Right lobe of liver (tissue), 4 donors: ENCODE measurements at regions not wholly inside any gene's neighbourhood (a gene's known extent, or its start where the extent isn't known, plus 50 kb on each side); places are given as distances from the start of the nearest gene placed in this dataset.

Experiments used
- POLR2A ChIP-seq: fragments of 450-650 bp; IDR thresholded peaks from one replicate; pipeline ENCODE4 v1.6.1; 2017; ENCODE audit warnings: antibody characterized with exemption, mild to moderate bottlenecking
- TF ChIP-seq, protein P1 (sequence below), 4 donors: fragments of 200-600 bp in 3 of 4; fragments of 450-650 bp in 1 of 4; IDR thresholded peaks; one replicate each; pipeline versions ENCODE4 v1.5.1 to v1.8.0; 2016 to 2022; ENCODE audit warnings: antibody characterized with exemption in 4 of 4, mild to moderate bottlenecking in 2 of 4
- donor health status: DM: no; HTN: no; CAD: no.
- donor health status: DM: no; HTN: no; CAD: no.
- donor health status: DM: no; HTN: yes; CAD: no.

GRCh38 chrX:40866893-40867292 is 131.6 kb upstream of the MED14 start:
- TF ChIP-seq, protein P1, sequence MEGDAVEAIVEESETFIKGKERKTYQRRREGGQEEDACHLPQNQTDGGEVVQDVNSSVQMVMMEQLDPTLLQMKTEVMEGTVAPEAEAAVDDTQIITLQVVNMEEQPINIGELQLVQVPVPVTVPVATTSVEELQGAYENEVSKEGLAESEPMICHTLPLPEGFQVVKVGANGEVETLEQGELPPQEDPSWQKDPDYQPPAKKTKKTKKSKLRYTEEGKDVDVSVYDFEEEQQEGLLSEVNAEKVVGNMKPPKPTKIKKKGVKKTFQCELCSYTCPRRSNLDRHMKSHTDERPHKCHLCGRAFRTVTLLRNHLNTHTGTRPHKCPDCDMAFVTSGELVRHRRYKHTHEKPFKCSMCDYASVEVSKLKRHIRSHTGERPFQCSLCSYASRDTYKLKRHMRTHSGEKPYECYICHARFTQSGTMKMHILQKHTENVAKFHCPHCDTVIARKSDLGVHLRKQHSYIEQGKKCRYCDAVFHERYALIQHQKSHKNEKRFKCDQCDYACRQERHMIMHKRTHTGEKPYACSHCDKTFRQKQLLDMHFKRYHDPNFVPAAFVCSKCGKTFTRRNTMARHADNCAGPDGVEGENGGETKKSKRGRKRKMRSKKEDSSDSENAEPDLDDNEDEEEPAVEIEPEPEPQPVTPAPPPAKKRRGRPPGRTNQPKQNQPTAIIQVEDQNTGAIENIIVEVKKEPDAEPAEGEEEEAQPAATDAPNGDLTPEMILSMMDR (IDR thresholded peaks at IDR 0.05), result no peak
- TF ChIP-seq POLR2A, result no peak
